B cell (primary cell): ENCODE measurements at regions not wholly inside any gene's neighbourhood (a gene's known extent, or its start where the extent isn't known, plus 50 kb on each side); places are given as distances from the start of the nearest gene placed in this dataset.

Source experiments
- EZH2 ChIP-seq: IDR thresholded peaks from 2 replicates; pipeline ENCODE4 v1.6.1; 2012; ENCODE audit warnings: borderline replicate concordance, low read depth, mild to moderate bottlenecking, moderate library complexity, low read length; ENCODE audit not compliant: insufficient read depth, poor library complexity, severe bottlenecking
- TF ChIP-seq, protein P1 (sequence below): fragments of 200-600 bp; IDR thresholded peaks from one replicate; pipeline ENCODE4 v1.8.0; 2022; ENCODE audit warnings: antibody characterized with exemption, mild to moderate bottlenecking

DNA sequence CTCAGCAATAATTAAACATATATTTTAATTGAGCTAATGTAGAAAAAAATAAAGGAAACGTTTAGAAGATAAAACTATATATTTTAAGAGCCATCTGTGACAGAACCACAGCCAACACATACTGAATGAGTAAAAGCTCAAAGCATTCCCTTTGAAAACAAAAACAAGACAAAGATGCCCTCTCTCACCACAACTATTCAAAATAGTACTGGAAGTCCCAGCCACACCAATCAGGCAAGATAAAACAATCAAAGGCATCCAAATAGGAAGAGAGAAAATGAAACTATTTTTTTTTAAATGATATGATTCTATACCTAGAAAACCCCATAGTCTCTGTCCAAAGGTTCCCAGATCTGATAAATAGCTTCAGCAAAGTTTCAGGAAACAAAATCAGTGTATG is 262.0 kb downstream of the HTR1A start:
- TF ChIP-seq EZH2: no peak
- TF ChIP-seq, protein P1, sequence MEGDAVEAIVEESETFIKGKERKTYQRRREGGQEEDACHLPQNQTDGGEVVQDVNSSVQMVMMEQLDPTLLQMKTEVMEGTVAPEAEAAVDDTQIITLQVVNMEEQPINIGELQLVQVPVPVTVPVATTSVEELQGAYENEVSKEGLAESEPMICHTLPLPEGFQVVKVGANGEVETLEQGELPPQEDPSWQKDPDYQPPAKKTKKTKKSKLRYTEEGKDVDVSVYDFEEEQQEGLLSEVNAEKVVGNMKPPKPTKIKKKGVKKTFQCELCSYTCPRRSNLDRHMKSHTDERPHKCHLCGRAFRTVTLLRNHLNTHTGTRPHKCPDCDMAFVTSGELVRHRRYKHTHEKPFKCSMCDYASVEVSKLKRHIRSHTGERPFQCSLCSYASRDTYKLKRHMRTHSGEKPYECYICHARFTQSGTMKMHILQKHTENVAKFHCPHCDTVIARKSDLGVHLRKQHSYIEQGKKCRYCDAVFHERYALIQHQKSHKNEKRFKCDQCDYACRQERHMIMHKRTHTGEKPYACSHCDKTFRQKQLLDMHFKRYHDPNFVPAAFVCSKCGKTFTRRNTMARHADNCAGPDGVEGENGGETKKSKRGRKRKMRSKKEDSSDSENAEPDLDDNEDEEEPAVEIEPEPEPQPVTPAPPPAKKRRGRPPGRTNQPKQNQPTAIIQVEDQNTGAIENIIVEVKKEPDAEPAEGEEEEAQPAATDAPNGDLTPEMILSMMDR: no peak
